ENCODE measurements at regions not wholly inside any gene's neighbourhood (a gene's known extent, or its start where the extent isn't known, plus 50 kb on each side); places are given as distances from the start of the nearest gene placed in this dataset.

DNA sequence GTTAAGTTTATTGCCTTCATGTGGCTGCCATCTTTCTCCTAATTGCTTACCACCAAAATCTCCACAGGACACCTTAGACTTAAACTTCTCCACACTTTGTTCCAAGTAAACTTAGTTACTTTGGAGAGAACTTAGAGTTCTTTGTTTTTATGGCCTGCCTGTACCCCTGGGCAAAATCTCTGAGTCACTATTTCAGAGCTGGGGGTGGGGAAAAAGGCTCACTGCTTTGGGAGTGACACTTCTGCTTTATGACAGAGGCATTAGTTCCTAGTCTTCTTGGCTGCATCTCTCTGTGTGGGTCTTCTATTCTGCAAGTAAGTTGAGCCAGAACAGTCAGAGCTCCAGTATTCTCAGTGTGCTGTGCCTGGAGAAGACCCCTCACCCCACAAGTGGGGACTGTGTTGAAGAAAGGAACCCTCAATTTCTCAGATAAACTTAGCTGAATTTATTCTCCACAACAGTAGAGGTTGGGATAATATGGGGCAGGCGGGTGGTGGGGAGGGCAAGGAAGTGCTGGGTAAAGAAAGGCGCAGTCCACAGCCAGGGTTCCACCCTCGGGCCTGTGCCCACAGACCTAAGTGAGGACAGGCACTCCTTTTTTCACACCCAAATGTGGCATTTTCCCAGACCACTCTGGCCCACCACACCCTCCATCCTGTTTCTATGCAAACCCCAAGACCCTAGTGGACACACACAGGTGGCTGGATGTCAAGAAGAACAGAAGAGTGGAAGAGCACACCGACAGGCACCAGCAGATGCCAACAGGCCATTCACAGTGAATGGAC lies 636.6 kb upstream of the MAN1A1 start:
- TF ChIP-seq CENPX (CRISPR knock-in tag; IDR thresholded peaks at IDR 0.05) (no peak), ZNF589 (CRISPR knock-in tag; conservative IDR thresholded peaks at IDR 0.05) (no peak)
